NOMO-1 treated with dmso at 0.1 percent for 144 hours (cell line): ENCODE measurements at regions not wholly inside any gene's neighbourhood (a gene's known extent, or its start where the extent isn't known, plus 50 kb on each side); places are given as distances from the start of the nearest gene placed in this dataset.

Experiments used
- DNase-seq: peaks from one replicate; lab custom pipeline; 2025; ENCODE audit not compliant: unreplicated experiment; lab: John Stamatoyannopoulos, UW

GRCh38 chr18:10009321-10010144, 95.7 kb downstream of the VAPA start:
- DNase-seq: no peak

GRCh38 chr18:10010611-10011015, 96.8 kb downstream of the VAPA start:
- no peak for DNase-seq

- DNase-seq: no peak
These were observed 97.2 kb downstream of the VAPA start for GRCh38 chr18:10011061-10011460.

DNA sequence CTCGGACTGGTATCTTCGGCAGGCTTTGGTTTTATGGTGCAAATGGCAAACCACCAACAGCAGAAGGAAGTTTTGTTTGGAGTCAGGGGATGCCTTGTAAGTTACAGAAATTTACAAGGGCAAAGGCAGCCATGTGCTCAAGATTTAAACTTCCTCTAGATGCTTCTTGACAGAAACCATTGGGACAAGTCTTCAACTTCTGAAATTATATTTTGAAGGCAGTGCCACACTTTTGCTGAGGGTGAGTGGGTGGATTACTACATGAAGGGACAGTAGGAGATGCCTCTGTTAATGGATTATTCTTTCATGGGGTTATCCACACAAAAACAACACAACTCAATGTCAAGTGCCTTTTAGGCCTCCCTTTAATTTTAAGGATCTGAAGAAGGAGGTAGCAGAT, 97.9 kb downstream of the VAPA start:
- no peak for DNase-seq

DNA sequence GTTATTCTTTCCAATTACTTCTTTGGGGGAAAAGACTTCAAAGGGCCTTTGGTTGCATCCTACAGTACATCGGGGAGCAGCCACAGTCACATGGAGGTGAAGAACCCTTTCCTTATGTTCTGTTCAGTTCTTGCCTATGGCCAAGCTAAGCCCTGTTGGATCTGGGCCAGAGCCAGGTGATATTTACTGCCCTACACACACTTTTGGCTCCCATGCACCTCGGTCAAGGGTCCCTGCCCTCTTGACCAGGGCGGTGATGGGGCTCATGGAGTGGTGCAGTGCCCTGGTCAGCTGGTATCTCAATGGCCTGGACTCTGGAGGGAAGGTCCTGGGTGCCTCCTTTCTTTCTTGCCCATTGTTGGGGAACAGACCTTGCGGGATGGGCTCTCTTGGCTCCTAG, 98.7 kb downstream of the VAPA start:
- no peak for DNase-seq

DNA sequence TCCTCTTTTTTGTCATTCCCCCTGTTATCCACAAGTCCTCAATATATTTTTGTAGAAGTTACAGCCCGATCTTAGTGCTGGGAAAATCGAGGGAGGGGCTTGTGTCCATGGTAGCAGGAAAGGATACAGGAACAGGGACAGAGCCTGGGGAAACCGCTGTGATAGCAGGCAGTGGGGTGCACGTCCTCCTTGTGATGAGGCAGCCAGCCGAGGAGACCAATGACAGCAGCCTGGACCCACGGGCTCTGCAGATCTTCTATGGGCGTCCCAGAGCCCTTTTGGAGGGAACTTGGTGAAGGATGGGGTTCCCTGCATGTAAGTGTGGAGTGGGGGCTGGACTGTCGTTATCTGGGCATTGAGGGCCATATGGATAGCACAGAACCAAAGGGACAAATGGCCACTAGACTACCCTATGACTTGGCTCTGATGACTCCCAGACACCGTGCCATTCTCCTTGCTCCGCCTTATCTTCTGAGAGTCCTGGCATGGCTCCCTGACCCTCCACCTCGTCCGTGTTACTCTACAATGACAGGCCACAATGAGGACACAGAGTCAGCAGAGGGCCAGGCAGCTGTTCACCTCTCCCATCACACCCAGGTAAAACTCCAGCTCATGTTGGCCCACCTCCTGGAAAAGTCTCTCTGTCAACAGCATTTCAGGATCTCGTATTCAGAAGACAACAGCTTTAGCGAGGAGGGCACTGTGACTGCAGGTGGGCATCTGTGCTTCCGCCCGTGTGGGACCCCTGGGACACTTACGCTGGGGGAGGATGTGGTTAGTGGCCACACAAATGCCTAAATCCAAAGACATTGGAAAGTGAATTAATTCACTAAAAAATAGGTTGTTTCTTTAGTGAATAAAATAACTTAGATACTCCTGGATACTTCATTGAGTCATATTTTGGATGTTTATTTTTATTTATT, 100.1 kb downstream of the VAPA start:
- no peak for DNase-seq

DNA sequence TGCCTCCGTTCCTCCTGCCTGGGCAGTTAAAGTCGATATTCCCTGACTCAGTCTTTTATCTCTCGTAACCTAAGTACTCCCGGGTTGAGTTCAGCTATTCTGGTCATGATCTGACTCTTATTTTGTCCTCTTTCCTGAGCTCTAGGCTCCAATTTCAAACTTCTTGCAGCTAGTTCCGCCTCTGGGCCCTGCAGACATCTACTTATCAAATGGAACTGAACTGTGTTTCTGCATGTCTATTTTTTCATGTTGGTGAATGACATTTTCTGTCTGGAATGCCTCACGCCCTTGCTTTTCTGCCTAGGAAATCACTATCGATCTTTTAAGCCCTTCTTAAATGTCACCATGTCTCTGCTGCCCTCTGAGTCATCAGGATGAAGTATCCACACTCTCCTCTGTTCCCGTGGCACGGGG, 101.5 kb downstream of the VAPA start:
- DNase-seq: no peak

- DNase-seq: no peak
These were observed 102.4 kb downstream of the VAPA start for GRCh38 chr18:10015941-10016819.

GRCh38 chr18:10017043-10017442, 103.2 kb downstream of the VAPA start:
- DNase-seq: no peak

GRCh38 chr18:10018289-10018688, 104.5 kb downstream of the VAPA start:
- DNase-seq: no peak

DNA sequence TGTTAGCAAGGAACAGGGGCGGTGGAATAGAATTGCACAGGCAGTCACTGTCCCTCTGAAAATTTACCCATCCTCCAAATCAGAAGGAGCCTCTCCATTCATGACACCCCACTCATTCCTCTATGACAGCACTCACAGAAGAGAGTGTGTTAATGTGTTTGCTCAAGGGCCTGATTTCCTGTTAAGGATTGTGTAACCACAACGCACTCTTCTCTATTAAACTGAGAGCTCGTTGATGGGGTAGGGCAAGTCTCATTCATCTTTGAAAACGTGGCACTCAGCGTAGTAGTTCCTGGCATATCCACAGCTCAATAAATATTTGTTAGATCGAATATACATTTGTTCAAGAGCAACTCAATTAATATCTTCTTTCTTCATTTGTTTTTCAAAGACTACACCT, 106.4 kb downstream of the VAPA start:
- peak; percentile 65 for DNase-seq

GRCh38 chr18:10022365-10022764, 108.5 kb downstream of the VAPA start:
- DNase-seq: no peak

DNA sequence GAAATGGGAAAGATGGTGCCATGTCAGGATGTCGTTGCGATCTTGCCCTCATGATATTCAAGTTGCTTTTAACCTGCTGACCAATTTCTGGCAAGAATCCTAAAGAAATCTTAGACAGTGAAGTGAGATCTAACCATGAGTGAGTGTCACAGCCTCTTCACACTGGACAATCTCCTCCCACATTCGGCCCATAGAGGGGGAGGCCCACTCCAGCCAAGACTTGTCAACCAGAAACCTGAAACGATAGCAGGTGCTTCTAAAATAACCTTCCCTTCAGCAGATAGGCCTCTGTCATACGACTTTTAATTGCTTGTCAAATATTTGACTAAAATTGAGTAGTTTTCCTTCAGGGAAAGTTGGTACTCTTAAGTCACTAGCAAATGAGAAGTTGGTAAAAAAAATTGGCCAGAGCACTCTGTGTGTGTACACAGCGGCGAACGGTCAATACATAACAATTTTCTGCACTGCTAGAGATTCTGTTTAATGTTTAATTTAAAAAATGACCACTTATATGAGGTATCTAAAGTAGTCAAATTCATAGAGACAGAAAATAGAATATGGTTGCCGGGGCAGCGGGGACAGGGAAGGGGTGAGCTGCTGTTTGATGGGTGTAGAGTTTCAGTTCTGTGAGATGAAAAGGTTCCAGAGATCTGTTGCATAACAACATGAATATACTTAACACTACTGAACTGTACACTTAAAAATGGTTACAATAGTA, 110.2 kb downstream of the VAPA start:
- DNase-seq: peak; percentile 11

DNA sequence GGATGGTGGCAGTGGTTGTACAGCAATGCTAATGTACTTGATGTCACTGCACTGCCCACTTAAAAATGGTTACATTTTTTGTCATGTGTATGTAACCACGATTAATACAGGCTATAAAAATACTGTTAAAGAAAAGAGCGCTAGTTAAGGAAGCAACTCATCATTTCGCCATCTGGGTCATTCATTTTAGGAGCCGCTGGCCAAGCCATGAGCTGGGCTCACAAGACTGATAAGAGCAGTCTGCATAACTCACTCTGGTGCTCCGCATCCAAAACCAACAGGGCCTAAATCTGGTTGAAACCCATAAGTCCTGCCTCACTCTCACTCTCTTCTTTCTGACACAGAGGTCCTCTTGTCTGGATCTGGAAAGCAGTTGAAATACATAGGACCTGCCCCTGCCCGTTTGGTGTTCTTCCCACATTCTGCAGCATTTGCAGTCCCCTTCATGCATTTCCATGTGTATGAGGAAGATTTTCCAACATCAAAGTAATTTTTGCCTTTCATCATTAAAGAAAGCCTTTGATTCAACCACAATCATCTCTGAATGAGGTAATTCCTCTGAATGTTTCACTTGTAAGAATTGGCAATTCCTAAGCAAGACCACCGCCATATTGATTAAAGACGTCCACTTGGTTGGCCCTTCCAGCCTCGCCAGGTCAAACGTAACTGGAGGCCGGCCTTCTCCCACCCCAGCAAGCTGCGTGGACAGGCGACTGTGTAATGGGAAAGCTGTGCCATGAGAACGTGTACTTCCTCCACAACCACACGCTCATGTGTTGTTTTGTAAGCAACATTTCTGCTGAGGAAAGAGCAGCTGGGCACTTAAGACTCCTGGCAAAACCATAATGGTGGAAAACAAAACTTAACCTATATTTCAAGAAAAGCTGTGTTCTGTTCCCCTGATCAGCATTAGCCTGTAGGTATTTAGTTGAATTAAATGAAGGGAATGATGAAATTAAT, 112.2 kb downstream of the VAPA start:
- DNase-seq: no peak

GRCh38 chr18:10027031-10027430, 113.2 kb downstream of the VAPA start:
- DNase-seq: no peak

DNA sequence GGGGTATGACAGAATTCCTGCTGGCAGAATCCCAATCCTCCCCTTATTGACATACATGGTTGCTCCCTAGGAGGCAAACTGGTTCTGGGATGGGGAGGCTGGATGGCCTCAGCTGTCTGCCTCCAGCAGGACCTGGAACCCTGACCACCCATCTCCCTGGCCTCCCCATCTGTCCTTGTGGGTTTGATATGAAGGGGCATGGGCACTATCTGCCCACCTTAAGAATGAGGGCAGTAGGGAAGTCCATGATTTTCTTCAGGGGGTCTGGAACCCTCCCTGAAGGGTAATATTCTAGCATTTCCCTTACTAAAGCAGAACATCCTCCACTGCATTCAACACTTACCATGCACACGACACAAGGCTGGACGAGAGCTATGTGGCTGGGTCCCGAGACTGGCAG, 113.6 kb downstream of the VAPA start:
- no peak for DNase-seq

GRCh38 chr18:10029711-10030110, 115.9 kb downstream of the VAPA start:
- no peak for DNase-seq

- DNase-seq: no peak
These were observed 117.2 kb downstream of the VAPA start for GRCh38 chr18:10030816-10031541.
